GM18520 (cell line): ENCODE measurements at regions not wholly inside any gene's neighbourhood (a gene's known extent, or its start where the extent isn't known, plus 50 kb on each side); places are given as distances from the start of the nearest gene placed in this dataset.
"Not testable (repeated sequence)": the region's sequence is repeated elsewhere in the genome, so short reads cannot be mapped to it uniquely, and the experiment has no call there.

Source experiments
- ATAC-seq: cut with Tn5 transposase; IDR thresholded peaks from one replicate; pipeline ENCODE4 v1.9.1; 2021; ENCODE audit not compliant: unreplicated experiment

DNA sequence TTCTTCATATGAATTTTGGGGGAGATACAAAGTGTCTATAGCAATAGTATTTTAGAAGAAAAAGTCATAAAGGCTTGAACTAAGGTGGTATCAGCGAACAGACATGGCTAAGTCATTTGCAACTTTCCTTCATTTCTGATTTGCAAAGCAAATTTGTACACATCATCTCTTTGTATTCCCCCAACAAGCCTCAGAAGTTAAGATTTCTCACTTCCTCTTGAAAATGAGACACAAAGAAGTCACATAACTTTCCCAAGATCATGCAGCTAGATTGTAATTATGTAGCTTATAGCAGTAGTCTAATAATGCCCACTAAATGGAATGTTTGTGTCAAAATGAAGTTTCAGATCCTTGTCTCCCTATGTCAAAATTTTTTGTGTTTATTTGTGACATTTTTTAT lies 709.8 kb upstream of the HS3ST1 start:
- ATAC-seq, result no peak

DNA sequence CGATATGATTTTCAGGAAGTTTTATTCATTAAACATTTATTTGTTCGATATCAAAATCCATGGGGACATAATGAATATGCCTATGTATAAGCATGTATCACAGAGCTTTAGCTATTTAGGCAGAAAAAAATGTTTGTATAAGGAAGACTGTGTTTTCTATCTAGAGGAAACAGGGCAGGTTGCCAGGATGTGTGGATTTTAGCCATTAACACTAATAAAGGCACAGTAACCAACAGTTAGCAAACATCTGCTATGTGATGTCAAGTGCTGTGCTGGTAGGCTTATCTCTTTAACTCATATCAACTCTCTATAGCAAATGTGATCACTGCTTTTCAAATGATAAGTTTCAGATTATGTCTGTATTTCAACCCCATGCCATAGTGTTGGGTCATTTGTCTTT lies 708.9 kb upstream of the HS3ST1 start:
- ATAC-seq, result no peak

DNA sequence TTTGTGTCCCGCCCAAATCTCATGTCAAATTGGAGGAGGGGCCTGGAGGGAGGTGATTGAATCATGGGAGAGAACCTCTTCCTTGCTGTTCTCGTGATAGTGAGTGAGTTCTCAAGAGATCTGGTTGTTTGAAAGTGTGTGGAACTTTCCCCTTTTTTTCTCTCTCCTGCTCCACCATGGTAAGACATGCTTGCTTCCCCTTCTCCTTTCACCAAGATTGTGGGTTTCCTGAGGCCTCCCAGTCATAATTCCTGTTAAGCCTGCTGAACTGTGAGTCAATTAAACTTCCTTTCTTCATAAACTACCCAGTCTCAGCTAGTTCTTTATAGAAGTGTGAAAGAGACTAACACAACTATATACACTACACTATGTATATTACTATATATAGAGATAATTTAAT lies 697.8 kb upstream of the HS3ST1 start:
- no peak for ATAC-seq

DNA sequence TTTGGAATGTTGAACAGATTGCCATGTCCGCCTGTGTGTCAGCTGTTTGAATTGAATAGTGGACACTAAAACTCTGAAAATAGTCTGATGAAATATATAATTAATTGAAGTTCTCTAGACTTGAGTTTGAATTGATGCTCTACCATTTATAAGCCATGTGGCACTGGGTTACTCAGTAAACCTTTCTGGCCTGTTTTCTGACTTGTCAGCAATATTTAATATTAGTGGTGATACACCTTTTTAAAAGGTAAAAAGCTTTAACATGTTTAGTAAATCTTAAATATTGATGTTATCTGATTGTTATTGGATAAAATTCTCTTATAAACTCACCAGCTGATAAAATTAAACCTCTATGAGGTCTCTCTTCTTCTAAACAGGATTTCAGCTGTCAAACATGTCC lies 695.4 kb upstream of the HS3ST1 start:
- ATAC-seq, result no peak

DNA sequence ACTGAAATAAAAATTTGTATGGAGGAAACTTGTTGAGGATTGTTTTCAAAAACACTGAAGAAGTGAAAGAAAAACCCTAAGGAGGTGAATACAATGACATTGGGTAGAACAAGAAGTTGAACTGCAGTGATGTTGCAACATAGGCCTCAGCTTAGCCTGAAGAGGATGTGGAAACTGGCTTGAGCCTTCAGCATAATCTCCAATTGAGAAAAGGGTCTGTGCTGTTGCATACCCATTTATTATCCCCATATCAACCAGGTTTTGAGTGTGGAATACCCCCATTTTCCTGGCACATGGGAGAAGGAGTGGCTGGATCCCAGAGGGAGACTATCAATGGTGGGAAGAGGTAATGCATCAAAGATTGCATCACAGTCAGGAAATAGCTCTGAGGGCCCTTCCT lies 695.0 kb upstream of the HS3ST1 start:
- no peak for ATAC-seq

DNA sequence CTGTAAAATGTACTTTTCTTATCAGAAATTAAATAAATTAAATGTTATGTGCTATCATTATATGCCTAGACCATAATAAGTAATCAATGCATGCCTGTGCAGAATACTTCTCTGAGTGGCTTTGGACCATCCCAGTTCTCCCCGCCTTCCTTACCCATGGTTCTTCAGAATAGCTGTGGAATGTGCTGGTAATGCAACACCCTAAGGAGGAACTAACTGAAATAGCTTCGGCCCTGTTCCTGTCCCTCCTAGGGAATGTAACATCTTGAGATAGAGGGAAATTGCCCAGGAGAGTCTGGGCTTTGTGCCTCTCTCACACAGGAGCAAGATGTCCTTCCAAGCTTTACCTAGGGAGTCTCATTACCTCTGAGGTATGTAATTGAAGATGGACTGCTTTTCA lies 693.6 kb upstream of the HS3ST1 start:
- no peak for ATAC-seq

DNA sequence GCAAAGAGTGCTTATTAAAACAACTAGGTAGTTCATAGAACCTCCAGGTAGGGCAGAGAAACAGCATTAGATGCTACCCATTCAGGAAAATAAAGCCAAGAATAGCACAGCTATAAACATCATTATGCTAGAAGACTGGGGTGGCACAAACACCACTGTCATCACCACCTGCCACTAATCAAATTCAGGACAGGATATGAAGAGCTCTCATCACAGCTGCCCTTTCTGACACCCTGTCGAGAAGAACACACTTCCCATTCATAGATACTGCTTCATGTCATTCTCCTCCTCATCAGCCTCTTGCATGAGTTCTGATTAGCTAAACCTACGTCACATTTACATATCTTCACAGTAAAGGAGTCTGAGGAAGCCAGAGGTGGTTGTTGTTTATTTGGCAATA lies 692.3 kb upstream of the HS3ST1 start:
- no peak for ATAC-seq

DNA sequence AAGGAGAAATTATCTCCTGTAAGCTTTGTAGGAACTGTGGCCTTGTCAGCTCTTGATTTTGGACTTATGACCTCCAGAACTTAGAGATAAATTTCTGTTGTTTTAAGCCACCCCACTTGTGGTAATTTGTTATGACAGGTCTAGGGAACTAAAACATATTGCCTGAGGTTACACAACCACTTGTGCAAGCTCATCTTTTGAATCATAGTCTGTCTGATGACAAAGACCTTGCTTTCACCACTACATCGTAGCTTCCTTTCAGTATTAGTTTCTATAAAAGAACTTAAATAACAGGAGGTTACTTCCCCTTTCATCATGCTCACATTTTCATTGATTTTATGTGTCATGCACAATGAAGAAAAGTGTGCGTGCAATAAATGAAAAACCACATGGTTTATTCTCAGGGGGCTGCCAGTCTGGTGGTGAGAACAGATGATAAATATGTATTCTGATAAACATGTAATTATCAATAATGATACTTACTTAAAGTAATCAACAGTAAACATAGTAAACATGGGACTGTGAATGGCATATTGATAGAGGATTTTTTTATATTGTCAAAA lies 690.0 kb upstream of the HS3ST1 start:
- ATAC-seq, result peak; percentile 79

DNA sequence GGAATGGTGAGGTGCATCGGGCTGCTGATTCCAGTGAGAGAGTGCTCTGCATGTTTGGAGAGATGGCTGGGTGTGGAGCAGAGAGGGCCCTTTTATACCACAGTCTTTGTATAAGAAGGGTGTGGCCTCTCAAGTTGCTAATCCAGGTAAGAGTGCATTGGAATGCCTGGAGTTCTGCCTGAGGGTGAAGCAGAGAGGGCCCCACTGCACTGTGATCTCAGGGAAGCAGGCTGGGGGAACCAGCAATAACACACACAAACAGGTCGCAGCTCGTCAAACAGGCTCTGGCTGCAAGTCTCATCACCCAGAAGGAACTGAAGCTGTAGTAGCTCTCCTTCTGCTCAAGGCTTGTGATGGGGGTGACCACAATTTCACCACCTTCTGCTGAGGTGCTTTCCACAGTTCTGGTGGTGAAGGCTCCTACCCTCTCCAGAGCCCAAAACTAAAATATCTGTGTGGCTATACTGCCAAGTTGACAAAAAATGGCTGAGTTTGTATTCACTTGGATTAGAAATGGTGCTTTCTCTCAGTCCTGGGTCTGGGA lies 687.4 kb upstream of the HS3ST1 start:
- no peak for ATAC-seq

DNA sequence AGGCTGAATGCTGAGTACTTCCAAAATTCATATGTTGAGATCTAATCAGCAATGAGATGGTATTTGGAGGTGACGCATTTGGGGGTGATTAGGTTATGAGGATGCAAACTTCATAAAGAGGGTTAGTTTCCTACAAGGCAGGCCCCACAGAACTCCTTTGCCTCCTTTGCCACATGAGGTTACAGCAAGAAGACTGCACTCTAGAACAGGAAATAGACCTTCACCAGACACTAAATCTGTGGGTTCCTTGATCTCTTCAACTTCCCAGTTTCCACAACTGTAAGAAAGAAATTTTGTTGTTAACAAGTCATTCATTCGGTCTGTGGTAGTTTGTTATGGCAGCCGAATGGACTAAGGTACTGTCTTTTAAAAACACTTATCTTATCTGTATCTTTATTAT lies 681.9 kb upstream of the HS3ST1 start:
- no peak for ATAC-seq

DNA sequence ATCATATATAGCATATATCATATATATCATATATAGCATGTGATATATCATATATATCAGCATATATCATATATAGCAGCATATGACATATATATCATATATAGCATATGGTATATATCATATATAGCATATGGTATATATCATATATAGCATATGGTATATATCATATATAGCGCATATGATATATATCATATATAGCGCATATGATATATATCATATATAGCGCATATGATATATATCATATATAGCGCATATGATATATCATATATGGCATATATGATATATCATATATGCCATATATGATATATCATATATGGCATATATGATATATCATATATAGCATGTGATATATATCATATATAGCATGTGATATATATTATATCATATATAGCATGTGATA lies 680.4 kb upstream of the HS3ST1 start:
- not testable (repeated sequence) for ATAC-seq

DNA sequence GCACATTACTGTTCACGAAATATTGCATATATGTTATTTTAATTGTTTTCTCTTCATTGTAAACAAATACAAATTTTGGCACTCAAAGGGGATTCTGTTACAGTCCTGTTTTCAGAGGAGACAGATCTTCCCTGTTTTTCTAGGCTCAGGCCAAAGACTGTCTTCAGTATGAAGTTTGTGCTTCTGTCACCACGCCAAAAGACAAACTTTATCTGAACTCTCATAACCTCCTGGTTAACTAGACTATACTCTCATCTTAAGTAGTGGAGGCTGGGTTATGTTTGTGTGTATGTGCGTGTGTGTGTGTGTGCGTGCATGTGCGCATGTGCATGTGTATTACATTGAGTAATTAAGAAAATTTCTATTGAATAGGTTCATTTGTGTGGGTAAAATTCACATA lies 676.8 kb upstream of the HS3ST1 start:
- ATAC-seq, result no peak

DNA sequence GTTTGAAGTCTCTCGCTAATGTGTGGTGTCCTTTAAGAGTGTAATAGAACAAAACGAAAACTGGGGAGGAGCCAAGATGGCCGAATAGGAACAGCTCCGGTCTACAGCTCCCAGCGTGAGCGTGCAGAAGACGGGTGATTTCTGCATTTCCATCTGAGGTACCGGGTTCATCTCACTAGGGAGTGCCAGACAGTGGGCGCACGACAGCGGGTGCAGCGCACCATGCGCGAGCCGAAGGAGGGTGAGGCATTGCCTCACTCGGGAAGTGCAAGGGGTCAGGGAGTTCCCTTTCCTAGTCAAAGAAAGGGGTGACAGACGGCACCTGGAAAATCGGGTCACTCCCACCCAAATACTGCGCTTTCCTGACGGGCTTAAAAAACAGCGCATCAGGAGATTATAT lies 661.2 kb upstream of the HS3ST1 start:
- not testable (repeated sequence) for ATAC-seq

DNA sequence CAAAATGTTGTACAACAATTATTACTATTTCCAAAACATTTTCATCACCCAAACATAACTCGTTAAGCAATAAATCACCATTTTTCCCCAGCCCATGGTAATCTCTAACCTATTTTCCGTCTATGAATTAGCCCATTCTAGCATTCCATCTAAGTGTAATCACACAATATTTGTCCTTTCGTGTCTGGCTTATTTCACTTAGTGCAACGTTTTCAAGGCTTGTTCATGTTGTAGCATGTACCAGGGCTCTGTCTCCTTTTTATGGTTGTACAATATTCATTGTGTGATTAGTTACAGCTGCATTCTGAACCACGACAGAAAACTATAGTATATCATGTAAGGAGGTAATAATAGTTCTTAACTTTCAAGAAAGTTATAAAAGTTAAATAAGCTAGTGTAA lies 656.0 kb upstream of the HS3ST1 start:
- no peak for ATAC-seq

DNA sequence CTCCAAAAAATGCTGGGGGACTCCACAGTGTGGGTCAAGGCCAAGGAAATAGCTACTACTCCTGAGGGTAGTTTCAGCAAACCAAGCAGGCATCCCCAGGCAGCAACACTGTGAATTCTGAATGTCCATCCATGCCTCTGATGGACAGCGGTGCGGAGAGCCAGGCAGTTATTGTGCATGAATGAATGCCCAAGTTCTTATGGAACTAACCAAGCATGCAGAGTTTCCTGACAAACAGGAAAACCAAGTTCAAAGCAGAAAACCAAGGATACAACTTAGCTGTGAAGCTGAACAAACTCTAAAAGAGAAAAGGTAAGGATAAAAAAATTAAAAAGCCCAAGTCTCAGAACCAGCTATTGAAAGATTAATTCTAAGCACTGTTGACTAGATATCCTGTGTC lies 642.6 kb upstream of the HS3ST1 start:
- no peak for ATAC-seq

DNA sequence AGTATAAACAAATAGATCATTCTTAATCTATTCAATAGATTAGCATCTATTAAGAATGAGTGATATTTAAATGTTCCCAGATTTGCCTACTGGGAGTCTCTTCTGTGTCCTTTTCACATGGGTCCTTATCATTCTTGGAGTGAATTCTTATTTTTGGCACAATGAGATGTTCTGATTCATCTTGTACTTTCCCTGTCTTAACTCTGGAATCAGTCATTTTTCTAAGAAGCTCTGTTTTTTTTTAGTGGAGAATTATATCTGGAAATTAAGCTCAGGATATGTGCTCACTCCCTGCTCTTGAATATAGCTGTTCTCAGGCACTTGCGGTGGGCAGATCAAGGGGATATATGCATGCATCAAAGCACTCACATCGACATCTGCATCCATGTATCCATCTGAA lies 625.3 kb upstream of the HS3ST1 start:
- ATAC-seq, result no peak

DNA sequence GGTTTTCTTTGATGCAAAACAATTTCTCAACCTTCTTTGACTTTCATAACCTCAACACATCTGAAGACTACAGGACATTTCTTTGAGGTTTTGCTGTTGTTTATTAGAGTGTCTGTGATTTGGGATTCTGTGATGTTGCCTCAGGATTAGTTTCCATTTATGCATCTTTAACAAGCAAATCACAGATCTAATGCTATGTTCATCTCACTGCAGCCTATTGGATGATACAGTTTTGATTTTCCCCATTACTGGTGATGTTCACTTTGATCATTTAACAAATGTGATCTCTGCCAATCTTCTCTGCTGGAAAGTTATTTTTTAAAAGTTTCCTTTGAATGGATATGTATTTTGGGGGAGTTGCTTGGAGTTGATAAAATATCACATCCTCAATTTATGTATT lies 624.9 kb upstream of the HS3ST1 start:
- no peak for ATAC-seq

DNA sequence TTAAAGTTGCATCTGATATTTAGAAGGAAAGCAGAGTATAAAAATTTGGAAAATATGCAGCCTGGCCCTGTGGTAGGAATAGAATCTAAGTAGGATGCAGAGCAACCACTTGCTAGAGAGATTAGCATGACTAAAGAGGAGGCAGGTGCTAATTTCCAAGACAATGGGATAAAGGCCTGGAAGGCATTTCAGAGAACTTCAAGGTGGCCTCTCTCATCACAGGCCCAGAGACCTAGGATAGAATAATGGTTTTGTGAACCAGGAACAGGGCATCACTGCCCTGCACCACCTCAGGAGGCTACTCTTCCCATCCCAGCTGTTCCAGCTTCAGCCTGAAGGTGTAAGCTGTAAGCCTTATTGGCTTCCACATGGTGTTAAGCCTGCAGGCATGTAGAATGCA lies 621.7 kb upstream of the HS3ST1 start:
- no peak for ATAC-seq

DNA sequence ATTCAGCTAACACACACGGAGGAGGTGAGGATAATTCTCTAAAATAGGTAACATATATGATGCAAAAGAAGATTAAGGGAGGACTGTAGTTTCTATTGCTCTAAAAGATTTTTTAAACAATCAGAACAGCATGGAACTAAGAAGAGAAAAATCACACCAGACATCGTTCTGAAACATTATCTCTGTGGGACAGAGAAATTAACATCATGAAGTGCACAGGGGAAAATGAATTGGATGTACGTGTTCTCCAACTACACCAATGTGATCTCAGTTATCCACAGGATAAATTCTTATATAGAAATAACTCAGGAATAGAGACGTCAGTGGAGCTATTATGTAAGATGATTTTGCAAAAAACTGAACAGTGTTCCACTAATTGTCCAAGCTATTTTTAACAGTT lies 614.1 kb upstream of the HS3ST1 start:
- no peak for ATAC-seq

DNA sequence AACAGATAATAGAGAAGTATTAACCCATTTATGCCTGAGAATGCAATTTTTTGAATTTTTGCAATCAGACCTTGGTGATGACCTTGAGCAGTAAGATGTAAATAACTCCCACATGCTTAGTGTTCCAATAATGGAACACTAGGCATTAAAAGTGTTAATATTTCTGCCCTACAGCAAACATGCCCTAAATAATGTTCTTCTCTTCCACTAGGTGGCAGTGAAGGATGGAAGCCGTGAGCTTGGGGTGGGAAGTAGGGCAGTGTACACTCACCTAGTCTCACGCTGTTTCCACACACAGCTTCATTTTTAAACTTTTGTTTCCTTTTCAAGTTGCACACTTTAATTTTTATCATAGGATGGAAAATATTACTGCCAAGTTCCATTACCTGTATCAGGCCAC lies 613.1 kb upstream of the HS3ST1 start:
- ATAC-seq, result no peak

DNA sequence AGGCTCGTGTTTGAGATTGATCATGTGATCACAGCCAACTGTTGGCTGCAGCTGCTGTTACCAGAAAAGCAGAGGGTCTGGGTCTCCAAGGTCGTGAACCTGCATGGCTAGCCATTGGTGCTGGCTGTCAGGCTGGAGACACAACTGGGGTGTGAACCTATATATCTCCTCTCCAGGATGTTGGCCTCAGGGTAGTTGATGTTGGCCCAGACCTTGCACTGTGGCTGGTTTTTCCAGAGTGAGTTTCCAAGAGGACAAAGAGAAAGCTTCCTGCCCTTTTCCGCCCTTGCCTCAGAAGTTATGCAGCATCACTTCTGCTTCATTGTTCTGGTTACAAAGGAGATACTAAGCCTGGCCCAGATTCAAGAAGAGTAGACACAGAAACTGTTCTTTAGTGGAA lies 607.8 kb upstream of the HS3ST1 start:
- no peak for ATAC-seq

DNA sequence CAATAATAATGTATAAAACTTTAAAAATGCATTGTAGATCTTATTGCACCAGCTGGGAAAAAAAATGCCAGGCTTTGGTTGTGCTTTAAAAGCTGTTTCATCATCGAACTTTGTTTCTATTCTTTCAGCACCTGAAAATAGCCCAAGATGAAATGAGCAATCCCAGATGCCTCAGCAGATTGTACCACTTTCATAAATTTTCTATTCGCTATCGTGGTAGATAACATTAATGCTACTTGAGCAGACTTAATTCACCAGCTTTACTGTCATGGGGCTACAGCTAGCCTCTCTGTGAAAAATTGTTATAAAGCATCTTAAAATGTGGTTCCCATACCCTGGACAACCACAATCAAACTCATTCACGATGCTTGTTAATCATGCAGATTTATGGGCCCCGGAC lies 599.6 kb upstream of the HS3ST1 start:
- ATAC-seq, result no peak

DNA sequence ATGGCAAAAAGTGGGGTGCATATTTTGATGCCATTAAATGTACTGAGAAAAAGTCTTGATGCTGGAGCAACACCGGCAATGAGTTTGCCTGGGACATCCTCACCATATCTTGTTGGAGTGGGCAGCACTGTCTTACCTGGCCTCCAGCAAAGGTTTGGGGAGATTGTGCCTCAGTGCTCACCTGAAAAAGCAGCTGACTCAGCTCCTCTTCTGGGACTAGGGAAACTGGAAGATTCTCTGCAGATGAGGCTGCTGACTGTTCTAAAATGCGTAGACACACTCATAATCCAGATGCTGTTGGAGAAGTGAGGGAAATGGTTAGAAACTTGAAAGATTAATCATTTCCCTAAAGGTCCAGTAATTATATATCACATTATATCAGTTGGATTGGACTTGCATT lies 593.7 kb upstream of the HS3ST1 start:
- ATAC-seq, result no peak

DNA sequence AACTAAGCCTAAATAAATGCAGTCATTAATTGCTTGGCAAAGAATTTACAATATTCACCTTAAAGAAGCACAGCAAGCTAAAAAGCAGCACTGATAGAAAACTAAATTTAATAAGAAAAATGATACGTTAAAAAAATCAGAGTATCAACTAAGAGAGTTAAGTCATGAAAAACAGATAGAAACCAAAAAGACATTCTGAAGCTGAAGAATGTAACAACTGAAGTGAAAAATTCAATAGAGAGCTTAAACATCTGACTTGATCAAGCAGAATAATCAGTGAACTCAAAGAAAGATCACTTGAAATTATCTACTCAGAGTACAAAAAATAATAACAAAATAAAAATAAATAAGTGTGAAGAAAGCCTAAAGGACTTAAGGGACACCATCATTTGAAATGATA lies 588.0 kb upstream of the HS3ST1 start:
- no peak for ATAC-seq
